NCI-H1048 (cell line): ENCODE measurements at regions not wholly inside any gene's neighbourhood (a gene's known extent, or its start where the extent isn't known, plus 50 kb on each side); places are given as distances from the start of the nearest gene placed in this dataset.
"Not testable (repeated sequence)": the region's sequence is repeated elsewhere in the genome, so short reads cannot be mapped to it uniquely, and the experiment has no call there.

Experiments
- DNase-seq: peaks from one replicate; lab custom pipeline; 2025; lab: John Stamatoyannopoulos, UW

- no peak for DNase-seq
Observed at GRCh38 chr13:26483546-26483945, 73.9 kb upstream of the WASF3 start.

DNA sequence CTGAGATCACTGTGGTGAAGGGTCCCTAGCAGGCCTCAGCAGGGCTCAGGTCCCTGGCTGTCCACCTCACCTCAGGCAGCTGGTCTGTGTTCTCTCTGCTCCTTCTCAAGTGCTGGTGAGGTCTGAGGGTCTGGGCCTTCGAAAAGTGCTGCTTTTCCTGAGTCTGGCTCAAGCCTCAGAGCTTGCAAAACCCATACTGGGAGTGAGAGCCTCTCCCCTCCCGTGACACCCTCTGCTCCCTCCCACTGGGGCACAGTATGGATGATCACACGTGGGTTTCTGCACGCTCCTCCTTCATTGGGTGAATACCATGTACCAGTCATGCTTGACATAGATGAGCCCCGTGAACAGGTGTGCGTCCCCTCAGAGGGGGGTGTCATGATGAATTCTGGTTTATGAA, 73.3 kb upstream of the WASF3 start:
- no peak for DNase-seq

- no peak for DNase-seq
Observed at GRCh38 chr13:26485288-26485687, 72.2 kb upstream of the WASF3 start.

DNA sequence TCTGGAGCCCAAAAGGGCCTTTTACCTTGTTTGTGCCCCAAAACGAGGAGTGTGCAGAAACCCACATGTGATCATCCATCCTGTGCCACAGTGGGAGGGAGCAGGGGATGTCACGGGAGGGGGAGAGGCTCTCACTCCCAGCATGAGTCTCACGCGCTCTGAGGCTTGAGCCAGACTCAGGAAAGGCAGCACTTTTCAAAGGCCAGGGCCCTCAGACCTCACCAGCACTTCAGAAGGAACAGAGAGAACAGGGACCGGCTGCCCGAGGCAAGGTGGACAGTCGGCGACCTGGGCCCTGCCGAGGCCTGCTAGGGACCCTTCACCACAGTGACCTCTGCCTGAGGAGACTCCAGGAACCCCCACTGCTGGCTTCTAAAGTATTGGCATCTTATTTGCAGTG, 71.7 kb upstream of the WASF3 start:
- no peak for DNase-seq

- DNase-seq = no peak
Observed at GRCh38 chr13:26486550-26486949, 70.9 kb upstream of the WASF3 start.

DNA sequence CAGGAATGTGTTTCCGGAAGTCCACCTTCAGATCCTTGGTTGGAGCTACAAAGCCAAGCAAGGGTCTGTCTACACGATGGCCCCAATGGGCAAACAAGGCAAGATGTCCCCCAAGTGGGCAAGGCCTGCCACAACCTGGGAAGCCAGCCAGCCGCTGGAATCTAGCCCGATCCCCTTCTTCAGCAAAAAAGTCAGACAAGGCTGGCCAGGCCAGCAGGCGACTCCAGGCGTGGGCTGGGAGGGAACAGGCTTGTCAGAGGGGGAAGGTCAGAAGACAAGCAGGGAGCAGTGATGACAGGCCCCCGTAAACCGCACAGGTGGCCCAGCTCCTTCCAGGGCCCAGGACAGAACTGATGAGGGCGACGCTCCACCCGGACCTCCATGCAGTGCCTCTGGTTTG, 69.7 kb upstream of the WASF3 start:
- DNase-seq = no peak

DNA sequence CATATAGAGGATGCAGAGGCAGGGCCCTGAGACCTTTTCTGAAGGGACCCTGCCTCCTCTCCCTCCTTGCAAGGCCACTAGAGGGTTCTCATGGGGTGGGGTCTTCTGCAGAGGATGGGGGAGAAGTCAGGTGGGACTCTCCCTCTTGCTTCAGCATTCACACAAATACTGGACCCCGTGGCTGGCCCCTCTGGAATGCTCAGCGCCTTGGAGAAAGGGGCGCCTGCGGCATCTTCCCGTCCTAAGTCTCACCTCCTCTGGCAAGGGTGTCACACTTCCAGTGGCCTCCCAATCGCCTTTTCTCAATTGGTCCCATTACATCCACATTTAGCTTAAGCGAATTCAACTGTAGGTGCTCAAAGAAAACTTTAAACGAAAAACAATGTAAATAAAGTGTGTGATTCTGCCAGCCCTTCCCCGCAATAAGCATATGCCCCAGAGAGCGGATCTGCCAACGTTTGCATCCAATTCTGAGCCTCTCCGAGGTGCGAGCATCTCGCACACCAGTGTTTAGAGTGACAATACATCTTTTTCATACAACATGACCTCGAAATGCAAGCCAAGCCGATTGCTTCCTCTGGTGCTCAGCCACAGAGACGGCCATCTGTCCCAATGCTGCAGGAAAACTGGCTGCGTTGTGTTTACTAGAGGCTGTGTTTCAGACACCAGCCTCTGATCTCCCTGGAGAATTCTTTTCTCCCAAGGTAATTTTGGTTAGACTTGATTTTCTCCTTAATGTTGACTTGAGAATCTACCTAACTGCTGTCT, 69.1 kb upstream of the WASF3 start:
- no peak for DNase-seq

DNA sequence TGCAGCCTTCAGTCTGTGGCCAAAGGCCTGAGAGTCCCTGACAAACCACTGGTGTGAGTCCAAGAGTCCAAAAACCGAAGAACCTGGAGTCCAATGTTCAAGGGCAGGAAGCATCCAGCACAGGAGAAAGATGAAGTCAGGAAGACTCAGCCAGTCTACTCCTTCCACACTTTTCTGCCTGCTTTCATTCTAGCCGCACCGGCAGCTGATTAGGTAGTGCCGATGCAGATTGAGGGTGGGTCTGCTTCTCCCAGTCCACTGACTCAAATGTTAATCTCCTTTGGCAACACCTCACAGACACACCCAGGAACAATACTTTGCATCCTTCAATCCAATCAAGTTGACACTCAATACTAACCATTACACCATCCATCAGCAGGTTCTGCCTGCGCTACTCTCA, 65.2 kb upstream of the WASF3 start:
- not testable (repeated sequence) for DNase-seq

- DNase-seq = no peak
Observed at GRCh38 chr13:26494571-26495195, 62.8 kb upstream of the WASF3 start.

DNA sequence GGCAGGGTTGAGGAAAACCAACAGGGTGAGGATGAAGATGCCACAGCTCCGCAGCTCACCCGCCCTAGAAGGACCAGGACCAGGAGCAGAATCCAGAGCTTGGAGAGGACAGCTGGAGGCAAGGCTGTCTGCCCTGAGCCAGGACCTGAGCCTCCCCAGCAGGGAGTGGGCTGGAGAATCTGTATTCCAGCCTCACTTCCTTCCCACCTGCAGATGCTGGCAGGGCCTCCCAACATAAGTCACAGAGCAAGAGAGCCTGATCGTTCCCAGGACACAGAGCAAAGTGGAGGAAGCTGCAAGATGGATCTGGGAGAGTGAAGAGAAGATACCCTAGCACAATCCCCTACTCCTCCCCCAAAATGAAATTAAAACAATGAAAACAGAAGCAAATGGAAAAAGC, 61.7 kb upstream of the WASF3 start:
- no peak for DNase-seq

DNA sequence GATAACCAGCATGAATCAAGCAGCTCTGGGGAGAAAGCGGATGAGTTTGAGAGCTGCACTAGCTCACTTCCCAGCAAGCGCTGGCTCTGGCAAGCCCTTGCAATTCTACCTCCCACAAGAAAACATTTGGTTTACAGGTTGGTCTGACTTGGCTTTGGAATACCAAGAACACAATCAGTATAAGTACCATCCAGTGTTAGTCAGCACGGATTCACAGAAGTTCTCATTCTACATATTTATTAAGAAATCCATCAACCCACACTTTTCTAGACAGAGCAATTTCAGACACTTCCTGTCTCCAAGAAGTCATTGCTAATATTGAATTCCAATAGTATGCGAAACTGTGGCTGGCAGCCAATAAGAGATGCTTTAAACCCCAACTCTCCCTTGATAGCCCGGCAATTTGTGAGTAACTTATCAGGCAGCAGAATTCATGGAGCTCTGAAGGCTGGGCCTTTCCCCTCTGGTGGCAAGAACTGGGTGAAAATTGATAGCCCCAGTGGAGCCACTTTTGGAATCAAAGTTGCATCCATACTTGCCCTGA, 59.4 kb upstream of the WASF3 start:
- no peak for DNase-seq

- no peak for DNase-seq
Observed at GRCh38 chr13:26498656-26499601, 58.6 kb upstream of the WASF3 start.

- no peak for DNase-seq
Observed at GRCh38 chr13:26500618-26501320, 56.7 kb upstream of the WASF3 start.

DNA sequence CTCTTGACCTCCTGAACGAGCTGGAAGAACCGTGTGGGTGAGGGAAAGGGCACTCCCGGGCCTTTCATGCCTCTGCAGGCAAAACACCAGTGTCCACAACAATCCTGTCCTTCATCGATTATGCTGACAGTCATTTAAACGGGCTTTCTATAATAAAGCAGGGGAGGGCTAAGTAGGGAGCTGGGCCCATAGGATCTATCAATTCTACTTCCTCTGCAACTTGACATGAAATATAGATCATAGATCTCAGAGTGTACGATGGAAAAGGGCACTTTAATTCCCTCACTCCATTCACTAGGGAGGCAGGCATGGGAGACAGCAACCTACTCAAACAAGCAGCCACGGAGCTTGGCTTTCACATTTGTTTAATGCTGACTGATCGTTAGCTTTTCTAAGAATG, 55.8 kb upstream of the WASF3 start:
- no peak for DNase-seq

GRCh38 chr13:26502826-26503225, 54.7 kb upstream of the WASF3 start:
- DNase-seq = no peak

GRCh38 chr13:26503826-26504594, 53.5 kb upstream of the WASF3 start:
- DNase-seq = no peak
